Fibroblast of the aortic adventitia (primary cell): ENCODE measurements at regions not wholly inside any gene's neighbourhood (a gene's known extent, or its start where the extent isn't known, plus 50 kb on each side); places are given as distances from the start of the nearest gene placed in this dataset.

Experiments
- DNase-seq: peaks from one replicate; pipeline ENCODE4 v3.0.0-alpha.2; 2010; ENCODE audit warnings: low read depth
- H3K4me3 ChIP-seq: 2 replicates; pipeline ENCODE4 v1.5.1; 2011; ENCODE audit warnings: low read depth, mild to moderate bottlenecking, control low read depth, low read length, moderate library complexity
- TF ChIP-seq, protein P1 (sequence below): IDR thresholded peaks from 2 replicates; pipeline ENCODE4 v1.5.1; 2011; ENCODE audit warnings: mild to moderate bottlenecking, low read length, control low read depth, inconsistent platforms; ENCODE audit not compliant: insufficient read depth

DNA sequence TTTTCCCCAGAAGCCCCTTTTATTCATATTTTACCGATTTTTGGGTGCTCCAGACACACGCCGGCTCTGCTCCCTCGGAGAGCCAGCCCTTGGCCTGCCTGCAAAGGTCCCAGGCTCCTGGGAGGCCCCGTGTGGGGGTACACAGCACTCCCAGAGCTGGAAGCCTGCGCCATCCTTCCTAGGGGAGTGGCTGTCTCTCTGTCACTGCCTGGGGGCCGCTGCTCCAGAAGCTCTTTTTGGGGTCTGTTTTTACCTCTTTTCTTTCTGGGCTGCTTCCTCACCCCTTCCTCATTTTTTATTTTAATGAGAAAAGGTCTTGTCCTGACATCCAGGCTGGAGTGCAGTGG lies 119.1 kb upstream of the COL5A1 start:
- no peak for DNase-seq
- TF ChIP-seq, protein P1, sequence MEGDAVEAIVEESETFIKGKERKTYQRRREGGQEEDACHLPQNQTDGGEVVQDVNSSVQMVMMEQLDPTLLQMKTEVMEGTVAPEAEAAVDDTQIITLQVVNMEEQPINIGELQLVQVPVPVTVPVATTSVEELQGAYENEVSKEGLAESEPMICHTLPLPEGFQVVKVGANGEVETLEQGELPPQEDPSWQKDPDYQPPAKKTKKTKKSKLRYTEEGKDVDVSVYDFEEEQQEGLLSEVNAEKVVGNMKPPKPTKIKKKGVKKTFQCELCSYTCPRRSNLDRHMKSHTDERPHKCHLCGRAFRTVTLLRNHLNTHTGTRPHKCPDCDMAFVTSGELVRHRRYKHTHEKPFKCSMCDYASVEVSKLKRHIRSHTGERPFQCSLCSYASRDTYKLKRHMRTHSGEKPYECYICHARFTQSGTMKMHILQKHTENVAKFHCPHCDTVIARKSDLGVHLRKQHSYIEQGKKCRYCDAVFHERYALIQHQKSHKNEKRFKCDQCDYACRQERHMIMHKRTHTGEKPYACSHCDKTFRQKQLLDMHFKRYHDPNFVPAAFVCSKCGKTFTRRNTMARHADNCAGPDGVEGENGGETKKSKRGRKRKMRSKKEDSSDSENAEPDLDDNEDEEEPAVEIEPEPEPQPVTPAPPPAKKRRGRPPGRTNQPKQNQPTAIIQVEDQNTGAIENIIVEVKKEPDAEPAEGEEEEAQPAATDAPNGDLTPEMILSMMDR = no peak
- no peak overlapping the region for H3K4me3 ChIP-seq

DNA sequence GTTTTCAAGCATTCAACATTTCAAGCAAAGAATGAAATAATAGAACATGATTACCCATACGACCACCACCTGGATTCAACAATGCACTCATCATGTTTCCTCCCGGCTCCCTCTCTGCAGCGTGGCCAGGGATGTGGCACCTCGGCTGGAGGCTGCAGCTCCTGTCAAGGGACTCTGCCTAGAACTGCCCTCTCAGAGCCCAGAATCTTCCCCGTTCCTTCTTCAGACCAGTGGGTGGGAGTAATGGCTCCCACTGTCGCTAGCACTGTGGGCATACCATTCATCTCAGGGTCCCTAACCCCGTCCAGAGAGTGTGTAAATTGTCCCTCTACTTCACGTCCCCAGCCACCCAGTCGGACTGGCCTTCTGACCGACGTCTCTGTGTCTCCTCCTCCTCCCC lies 118.6 kb upstream of the COL5A1 start:
- H3K4me3 ChIP-seq = no peak overlapping the region
- TF ChIP-seq, protein P1 = no peak
- DNase-seq = no peak

DNA sequence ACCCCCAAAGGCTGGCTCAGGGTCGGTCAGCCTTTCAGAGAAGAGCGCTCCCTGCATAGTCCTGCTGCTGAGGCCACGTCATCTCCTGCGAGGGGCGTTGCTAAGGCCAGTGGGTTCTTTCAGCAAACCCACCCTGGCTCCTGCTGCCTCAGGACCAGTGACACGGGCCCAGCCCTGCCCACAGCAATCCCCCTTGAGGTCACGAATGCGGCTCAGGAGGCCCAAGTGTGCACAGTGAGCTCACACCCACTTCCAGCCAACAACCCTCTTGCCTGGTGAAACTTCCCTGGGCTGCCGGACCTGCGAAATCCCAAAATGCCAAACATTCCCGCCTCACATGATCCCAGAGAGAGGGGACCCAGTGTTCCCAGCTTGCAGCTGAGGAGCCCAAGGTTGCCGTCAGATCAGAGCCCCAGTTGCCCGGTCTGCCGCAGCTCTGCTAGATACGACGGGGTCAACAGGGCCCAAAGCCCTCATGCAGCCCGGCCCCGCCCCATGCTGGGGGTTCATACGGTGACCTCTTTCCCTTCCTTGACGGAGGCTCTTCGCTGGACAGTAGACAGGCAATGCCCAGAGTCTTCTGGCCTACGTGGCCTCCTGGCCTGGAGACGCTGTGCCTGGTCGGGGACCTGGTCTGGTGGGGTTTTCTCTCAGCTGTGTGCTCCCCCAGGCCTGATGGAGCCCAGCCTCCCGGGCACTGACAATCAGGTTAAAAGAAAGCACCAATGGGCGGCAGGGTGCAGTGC lies 116.4 kb upstream of the COL5A1 start:
- H3K4me3 ChIP-seq = no peak overlapping the region
- no peak for DNase-seq
- TF ChIP-seq, protein P1 = no peak

DNA sequence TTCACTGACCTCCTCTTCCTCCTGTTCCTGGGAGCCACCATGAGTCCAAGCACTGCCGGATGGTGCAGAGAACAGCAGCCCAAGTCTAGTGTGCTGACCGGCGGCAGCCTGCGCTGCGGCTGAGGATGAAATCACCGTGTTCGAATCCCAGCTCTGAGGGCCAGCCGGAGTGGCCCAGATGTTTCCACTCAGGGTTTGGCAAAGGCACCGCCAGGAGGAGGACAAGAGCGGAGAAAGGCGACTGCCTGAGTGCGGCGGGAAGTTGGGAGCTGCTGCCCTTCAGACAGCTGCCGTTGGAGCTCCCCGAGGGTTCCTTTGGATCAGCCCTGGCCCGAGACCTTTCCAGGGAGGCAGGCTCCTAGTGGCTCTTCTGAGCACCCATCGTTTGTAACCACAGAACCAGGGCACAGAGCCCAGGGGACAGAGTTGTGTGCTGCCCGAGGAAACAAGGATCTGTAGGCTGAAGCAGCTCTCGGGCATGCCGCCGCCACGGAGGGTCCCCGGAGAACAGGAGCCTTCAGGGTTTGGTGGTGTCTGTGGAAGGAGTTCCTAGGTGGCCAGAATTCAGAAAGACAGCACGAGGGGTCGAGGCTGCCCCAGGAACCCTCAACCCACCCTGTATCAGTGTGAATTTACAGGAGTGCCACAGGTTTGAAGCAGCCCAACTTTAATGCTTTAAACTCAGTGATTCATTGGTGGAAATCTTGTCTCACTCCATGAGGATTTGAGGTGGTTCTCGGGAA lies 115.6 kb upstream of the COL5A1 start:
- TF ChIP-seq, protein P1 = peak; percentile 23
- DNase-seq = peak; percentile 71
- H3K4me3 ChIP-seq = peak overlapping the region; percentile 17

DNA sequence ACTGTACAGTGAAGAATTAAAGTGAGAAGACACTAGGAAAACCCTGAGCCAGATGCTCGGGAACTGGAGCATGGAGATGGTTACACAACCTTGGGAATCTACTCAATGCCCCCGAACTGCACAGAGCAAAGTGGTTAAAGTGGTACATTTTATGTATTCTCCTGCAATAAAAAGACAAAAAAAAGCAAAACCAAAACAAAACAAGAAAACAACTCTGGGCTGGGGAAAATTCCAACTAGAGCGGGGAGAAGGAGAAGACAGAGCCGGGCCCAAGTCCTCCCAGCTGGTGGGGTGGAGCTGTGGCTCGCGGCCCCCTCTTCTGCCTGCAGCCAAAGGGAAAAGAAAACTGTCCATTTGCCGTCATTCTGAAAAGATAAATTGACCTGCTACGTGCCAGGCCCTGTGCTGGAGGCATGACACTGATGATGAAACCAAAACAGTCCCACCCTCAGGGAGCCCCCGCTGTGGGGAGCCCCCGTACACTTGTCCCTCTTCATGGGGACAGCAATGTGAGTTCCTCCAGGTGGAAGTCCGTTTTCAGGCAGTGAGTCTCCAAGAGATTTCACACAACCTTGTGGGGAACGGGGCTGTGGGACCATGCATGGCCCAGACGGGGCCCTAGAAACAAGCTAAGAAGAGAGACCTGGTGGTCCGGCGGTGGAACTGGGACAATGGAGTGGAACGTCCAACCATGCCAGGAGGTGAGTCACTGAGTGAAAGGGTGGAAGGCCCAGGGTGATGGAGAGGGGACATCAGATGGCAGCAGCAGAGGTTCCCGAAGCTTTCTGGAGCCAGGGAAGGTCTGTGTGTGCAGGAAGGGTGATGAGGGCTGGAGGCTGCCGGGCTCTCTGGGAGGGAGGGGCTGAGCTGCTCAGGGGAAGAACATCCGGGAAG lies 114.8 kb upstream of the COL5A1 start:
- TF ChIP-seq, protein P1 = no peak
- DNase-seq = peak; percentile 69
- H3K4me3 ChIP-seq = peak overlapping the region; percentile 31

DNA sequence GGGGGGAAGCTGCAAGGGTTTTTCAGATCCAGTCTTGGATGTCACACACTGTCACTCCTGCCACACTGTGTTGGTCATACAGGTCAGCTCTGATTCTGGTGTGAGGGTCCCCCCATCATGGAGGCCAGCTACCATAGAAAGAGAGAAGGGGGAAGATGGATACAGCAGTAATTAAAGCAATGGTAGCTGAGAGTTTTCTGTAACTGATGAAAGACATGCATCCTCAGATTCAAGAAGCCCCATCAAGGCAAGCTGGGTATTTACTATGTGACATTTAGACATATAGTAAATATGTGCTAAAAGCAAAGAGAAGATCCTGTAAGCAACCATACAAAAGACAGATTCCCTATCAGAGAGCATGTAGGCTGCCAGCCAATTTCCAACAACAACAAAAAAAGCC lies 110.9 kb upstream of the COL5A1 start:
- TF ChIP-seq, protein P1 = no peak
- DNase-seq = no peak
- no peak overlapping the region for H3K4me3 ChIP-seq
